Esophagus muscularis mucosa (tissue), 4 donors: ENCODE measurements at regions not wholly inside any gene's neighbourhood (a gene's known extent, or its start where the extent isn't known, plus 50 kb on each side); places are given as distances from the start of the nearest gene placed in this dataset.

ENCODE experiments used
- DNase-seq: peaks from one replicate; pipeline ENCODE4 v3.0.0-alpha.2; 2017; ENCODE audit errors: extremely low spot score
- H3K27ac ChIP-seq, 4 donors: fragments of 200-600 bp; sonication (generic); replicated peaks in 1 of 4; 1 replicate in 3 of 4; 2 replicates in 1 of 4; pipeline ENCODE4 v1.5.1; 2016 to 2019; ENCODE audit warnings: mild to moderate bottlenecking in 1 of 4
- H3K27me3 ChIP-seq, 4 donors: fragments of 200-600 bp; sonication (generic); one replicate each; pipeline versions ENCODE4 v1.5.1 to v1.6.0; 2016 to 2019
- H3K36me3 ChIP-seq, 4 donors: fragments of 200-600 bp; sonication (generic); one replicate each; pipeline ENCODE4 v1.5.1; 2016 to 2019
- H3K4me1 ChIP-seq, 4 donors: fragments of 200-600 bp; sonication (generic); one replicate each; pipeline ENCODE4 v1.5.1; 2016 to 2019
- H3K4me3 ChIP-seq, 4 donors: fragments of 200-600 bp; sonication (generic); 1 replicate in 2 of 4; 2 replicates in 2 of 4; pipeline ENCODE4 v1.5.1; 2016 to 2019; ENCODE audit warnings: mild to moderate bottlenecking in 4 of 4, moderate library complexity in 1 of 4
- H3K9me3 ChIP-seq, 4 donors: fragments of 200-600 bp; sonication (generic); 1 replicate in 3 of 4; 2 replicates in 1 of 4; pipeline ENCODE4 v1.5.1; 2016 to 2019
- EP300 ChIP-seq: sonication (generic); formaldehyde crosslinking; IDR thresholded peaks from one replicate; pipeline ENCODE4 v1.6.1; 2017; ENCODE audit warnings: antibody characterized with exemption
- POLR2A ChIP-seq: fragments of 450-650 bp; IDR thresholded peaks from one replicate; pipeline ENCODE4 v1.6.1; 2017; ENCODE audit warnings: antibody characterized with exemption, moderate library complexity, mild to moderate bottlenecking, low read depth
- POLR2AphosphoS5 ChIP-seq, 2 donors: sonication (generic); formaldehyde crosslinking; IDR thresholded peaks; one replicate each; pipeline ENCODE4 v1.6.1; 2017; ENCODE audit warnings: antibody characterized with exemption in 2 of 2
- WGBS: methylation state at CpG from one replicate; pipeline ENCODE4 v1.1.5; 2018; 5-methylcytosine and 5-hydroxymethylcytosine counted together
- intact Hi-C: fragments of 100-400 bp; cut with DNase I; formaldehyde crosslinking; loops from one replicate; pipeline ENCODE4 v1.15.1; 2023
- TF ChIP-seq, protein P1 (sequence below), 3 experiments: fragments of 200-600 bp in 2 of 3; fragments of 450-650 bp in 1 of 3; sonication (generic) in 2 of 3; IDR thresholded peaks; one replicate each; pipeline ENCODE4 v1.5.1; 2017 to 2019; ENCODE audit warnings: antibody characterized with exemption in 3 of 3, mild to moderate bottlenecking in 2 of 3, moderate library complexity in 1 of 3

DNA sequence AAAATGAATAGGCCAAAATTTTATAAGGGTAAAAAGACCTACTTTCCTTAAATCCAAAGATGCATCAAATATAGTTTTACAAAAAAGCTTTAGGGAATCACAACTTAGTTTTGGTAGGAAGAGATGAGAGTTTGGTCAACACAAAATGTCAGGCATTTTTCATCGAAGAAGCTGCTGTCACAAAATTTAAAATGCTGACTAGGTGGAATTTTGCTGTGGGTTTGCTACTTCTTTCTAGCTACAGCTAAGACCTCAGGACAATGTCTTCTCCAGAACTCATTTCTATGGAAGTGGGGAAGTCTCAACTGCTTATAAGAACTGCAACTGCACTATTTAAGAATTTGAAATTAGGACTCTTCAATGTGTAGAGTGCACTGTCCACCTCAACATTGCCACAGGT lies 351.1 kb downstream of the HAO1 start:
- intact Hi-C loops = no loop called here
- WGBS = 82% methylated on average over 1 of the region's 1 CpG
- no peaks in the 10 kb centered on the region for H3K27me3 ChIP-seq
- H3K36me3 ChIP-seq = no peaks in the 10 kb centered on the region
- TF ChIP-seq, protein P1, sequence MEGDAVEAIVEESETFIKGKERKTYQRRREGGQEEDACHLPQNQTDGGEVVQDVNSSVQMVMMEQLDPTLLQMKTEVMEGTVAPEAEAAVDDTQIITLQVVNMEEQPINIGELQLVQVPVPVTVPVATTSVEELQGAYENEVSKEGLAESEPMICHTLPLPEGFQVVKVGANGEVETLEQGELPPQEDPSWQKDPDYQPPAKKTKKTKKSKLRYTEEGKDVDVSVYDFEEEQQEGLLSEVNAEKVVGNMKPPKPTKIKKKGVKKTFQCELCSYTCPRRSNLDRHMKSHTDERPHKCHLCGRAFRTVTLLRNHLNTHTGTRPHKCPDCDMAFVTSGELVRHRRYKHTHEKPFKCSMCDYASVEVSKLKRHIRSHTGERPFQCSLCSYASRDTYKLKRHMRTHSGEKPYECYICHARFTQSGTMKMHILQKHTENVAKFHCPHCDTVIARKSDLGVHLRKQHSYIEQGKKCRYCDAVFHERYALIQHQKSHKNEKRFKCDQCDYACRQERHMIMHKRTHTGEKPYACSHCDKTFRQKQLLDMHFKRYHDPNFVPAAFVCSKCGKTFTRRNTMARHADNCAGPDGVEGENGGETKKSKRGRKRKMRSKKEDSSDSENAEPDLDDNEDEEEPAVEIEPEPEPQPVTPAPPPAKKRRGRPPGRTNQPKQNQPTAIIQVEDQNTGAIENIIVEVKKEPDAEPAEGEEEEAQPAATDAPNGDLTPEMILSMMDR (IDR thresholded peaks at IDR 0.05) = no peak
- TF ChIP-seq EP300 (no peak), POLR2AphosphoS5 (IDR thresholded peaks at IDR 0.05) (no peak), POLR2A (no peak)
- H3K4me3 ChIP-seq = no peak overlapping the region
- DNase-seq = no peak
- H3K9me3 ChIP-seq = no peaks in the 10 kb centered on the region
- H3K4me1 ChIP-seq = no peaks in the 10 kb centered on the region
- H3K27ac ChIP-seq = no peak overlapping the region

DNA sequence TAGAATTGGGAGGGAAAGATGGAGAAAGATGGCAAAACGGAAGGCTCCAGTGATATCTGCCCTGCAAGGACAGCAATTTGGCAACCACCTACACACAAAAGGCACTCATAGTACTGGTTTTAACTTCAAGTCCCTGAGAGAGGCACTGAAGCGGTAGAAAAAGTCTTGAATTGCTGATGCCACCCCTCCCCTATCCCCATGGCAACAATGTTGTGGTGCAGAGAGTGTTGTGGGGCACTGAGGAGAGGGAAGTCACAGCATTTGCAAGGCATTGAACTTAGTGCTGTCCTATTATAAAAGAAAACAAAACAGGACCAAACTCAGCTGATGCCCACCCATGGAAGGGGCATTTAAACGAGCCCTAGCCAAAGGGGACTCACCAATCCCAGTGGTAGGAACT lies 343.7 kb downstream of the HAO1 start:
- H3K9me3 ChIP-seq = peaks cover 0 to 8% (median 2%) of the 10 kb centered on the region in 4 donors
- TF ChIP-seq EP300 (no peak), POLR2AphosphoS5 (IDR thresholded peaks at IDR 0.05) (no peak)
- TF ChIP-seq, protein P1 (IDR thresholded peaks at IDR 0.05) = no peak
- no peak overlapping the region for H3K4me3 ChIP-seq
- H3K27me3 ChIP-seq = no peaks in the 10 kb centered on the region
- no peak overlapping the region for H3K27ac ChIP-seq
- no peaks in the 10 kb centered on the region for H3K36me3 ChIP-seq
- DNase-seq = no peak
- H3K4me1 ChIP-seq = no peaks in the 10 kb centered on the region
- WGBS = 79% methylated on average over 3 of the region's 3 CpGs
- intact Hi-C loops = no loop called here

DNA sequence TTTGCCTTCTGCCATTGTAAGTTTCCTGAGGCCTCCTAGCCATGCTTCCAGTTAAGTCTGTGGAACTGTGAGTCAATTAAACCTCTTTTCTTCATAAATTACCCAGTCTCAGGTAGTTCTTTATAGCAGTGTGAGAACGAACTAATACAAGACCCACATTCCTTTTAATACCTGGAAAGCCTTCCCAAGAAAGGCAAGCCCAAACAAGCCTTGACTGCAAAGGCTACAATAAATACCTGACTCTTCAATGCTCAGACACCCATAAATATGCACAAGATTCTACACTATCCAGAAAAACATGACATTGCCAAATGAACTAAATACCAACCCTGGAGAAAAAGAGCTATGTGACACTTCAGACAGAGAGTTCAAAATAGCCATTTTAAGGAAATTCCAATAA lies 338.8 kb downstream of the HAO1 start:
- 85% methylated on average over 1 of the region's 1 CpG for WGBS
- no peak for TF ChIP-seq POLR2AphosphoS5 (IDR thresholded peaks at IDR 0.05)
- no peak for TF ChIP-seq POLR2A
- no peak for TF ChIP-seq EP300
- TF ChIP-seq, protein P1 (IDR thresholded peaks at IDR 0.05) = no peak
- H3K4me1 ChIP-seq = no peaks in the 10 kb centered on the region
- intact Hi-C loops = no loop called here
- H3K9me3 ChIP-seq = peaks cover 0 to 8% (median 2%) of the 10 kb centered on the region in 4 donors
- H3K4me3 ChIP-seq = no peak overlapping the region
- no peaks in the 10 kb centered on the region for H3K27me3 ChIP-seq
- H3K27ac ChIP-seq = no peak overlapping the region
- no peaks in the 10 kb centered on the region for H3K36me3 ChIP-seq
- no peak for DNase-seq

DNA sequence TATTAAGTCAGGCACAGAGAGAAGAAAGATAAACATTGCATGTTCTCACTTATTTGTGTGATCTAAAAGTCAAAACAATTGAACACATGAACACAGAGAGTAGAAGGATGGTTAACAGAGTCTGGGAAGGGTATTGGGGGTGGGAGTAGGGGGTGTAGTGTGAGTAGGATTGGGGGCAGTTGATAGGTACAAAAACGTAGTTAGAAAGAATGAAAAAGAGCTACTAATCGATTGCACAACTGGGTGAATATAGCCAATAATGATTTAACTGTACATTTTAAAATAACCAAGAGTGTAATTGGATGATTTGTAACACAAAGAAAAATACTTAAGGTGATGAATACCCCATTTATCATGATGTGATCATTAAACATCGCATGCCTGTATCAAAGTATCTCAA lies 333.3 kb downstream of the HAO1 start:
- H3K4me3 ChIP-seq = no peak overlapping the region
- H3K27ac ChIP-seq = no peak overlapping the region
- H3K4me1 ChIP-seq = no peaks in the 10 kb centered on the region
- no peak for DNase-seq
- no peaks in the 10 kb centered on the region for H3K27me3 ChIP-seq
- intact Hi-C loops = no loop called here
- no peaks in the 10 kb centered on the region for H3K36me3 ChIP-seq
- H3K9me3 ChIP-seq = no peaks in the 10 kb centered on the region
- WGBS = 84% methylated on average over 3 of the region's 3 CpGs
- TF ChIP-seq, protein P1 (IDR thresholded peaks at IDR 0.05) = no peak
- no peak for TF ChIP-seq POLR2AphosphoS5 (IDR thresholded peaks at IDR 0.05)
- no peak for TF ChIP-seq POLR2A
- TF ChIP-seq EP300 = no peak

DNA sequence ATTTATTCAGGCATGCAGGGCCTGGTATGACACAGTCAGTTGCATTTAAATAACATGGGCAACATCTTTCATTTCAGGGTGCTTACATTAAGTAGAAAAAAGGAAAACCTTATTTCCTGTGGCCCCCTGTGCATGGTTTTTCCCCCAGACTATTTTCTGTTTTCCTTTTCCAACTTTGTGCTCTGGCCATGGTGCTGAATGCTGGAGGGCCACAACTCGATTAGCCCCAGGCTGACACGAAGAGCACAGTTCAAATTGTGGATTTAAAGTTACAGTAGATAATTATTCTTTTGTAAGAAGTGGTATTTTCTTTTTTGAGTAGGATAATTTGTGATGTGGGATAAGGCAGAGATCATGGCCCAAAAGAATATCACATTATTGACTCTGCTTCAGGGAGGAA lies 332.0 kb downstream of the HAO1 start:
- Histone ChIP-seq H3K27me3 (no peaks in the 10 kb centered on the region), H3K9me3 (no peaks in the 10 kb centered on the region), H3K36me3 (no peaks in the 10 kb centered on the region), H3K27ac (no peak overlapping the region), H3K4me1 (no peaks in the 10 kb centered on the region), H3K4me3 (no peak overlapping the region)
- TF ChIP-seq POLR2AphosphoS5 (IDR thresholded peaks at IDR 0.05) (no peak), EP300 (no peak), POLR2A (no peak)
- TF ChIP-seq, protein P1 (IDR thresholded peaks at IDR 0.05) = no peak
- no peak for DNase-seq
- intact Hi-C loops = no loop called here
- 16% methylated on average over 2 of the region's 2 CpGs for WGBS
